ENCODE measurements at regions not wholly inside any gene's neighbourhood (a gene's known extent, or its start where the extent isn't known, plus 50 kb on each side); places are given as distances from the start of the nearest gene placed in this dataset.

- DNase-seq (ENCODE audit: low read depth) = no peak
Measured at GRCh38 chr2:57947398-57947797, 99.2 kb upstream of the VRK2 start.

DNA sequence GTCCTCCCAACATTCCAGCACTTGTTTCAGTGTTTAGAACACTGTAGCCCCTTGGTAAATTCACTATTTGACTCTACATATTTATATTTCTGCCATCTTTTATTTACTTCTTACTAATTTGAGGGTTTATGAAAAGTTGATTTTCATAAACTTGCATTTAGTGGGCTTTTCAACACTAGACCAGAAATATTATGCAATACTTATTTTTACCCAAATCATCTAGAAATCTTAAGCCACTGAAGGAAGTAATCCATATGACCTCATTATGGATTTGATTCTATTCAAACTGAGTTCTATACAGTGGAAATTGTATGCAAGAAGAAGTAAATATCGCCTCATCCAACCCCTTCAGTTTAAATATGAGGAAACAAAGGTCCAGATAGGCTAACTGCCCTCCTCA lies 92.6 kb upstream of the VRK2 start:
- no peak for DNase-seq (ENCODE audit: low read depth)

DNA sequence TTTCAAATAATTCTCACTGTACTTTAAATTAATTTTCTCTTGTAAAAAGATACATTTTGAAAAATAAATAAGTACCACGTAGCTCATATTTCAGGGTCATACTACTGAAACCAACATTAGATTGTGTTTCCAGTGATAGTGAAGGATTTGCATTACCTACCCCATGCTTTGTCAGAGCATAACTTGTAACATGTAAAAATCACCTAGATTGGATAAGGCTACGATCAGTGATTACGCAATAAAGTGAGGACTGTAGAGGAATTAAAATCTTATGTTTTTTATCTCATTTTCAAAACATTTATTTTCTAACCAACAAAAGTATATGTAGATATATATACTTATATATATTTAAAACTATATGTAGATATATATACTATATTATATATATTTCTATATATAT lies 89.4 kb upstream of the VRK2 start:
- DNase-seq (ENCODE audit: low read depth) = no peak

- DNase-seq (ENCODE audit: low read depth) = no peak
Measured at GRCh38 chr2:57959390-57959789, 87.2 kb upstream of the VRK2 start.

GRCh38 chr2:57962861-57963260 lies 83.7 kb upstream of the VRK2 start:
- no peak for DNase-seq (ENCODE audit: low read depth)

- no peak for DNase-seq (ENCODE audit: low read depth)
Measured at GRCh38 chr2:57965219-57965618, 81.4 kb upstream of the VRK2 start.

GRCh38 chr2:57965961-57966360 lies 80.6 kb upstream of the VRK2 start:
- DNase-seq (ENCODE audit: low read depth) = no peak

DNA sequence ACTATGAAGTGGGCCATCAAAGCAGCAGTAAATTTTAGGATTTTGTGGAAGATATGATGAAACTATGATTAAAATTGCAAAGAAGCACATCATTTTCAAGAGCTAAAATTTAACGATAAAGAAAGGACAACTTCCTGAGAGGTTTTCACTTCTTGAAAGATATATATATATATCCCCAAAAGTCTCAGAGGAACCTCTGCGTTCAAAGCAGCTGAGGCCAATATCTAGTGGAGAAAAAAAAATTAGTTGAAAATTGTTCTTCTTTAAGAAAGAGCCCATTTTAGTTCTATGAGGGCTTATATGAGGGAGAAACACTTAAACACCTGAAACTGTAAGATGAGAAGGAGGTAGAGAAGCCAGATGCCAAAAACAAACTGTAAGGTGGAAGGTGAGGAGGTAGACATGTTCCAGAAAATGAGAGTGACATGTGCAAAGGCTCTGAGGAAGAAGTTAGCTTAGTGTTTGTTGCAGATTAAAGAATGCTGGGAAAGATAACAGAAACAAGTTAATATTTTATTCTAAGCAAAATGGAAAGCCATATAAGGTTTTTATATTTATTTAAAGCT lies 72.9 kb upstream of the VRK2 start:
- no peak for DNase-seq (ENCODE audit: low read depth)

DNA sequence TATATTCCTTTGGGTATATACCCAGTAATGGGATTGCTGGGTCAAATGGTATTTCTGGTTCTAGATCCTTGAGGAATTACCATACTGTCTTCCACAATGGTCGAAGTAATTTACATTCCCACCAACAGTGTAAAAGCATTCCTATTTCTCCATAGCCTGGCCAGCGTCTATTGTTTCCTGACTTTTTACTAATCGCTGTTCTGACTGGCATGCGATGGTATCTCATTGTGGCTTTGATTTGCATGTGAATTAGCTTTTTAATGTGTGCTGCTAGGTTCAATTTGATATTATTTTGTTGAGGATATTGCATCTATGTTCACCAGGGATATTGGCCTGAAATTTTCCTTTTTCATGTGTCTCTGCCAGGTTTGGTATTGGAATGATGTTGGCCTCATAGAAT lies 67.4 kb upstream of the VRK2 start:
- DNase-seq (ENCODE audit: low read depth) = no peak

GRCh38 chr2:57981083-57981768 lies 65.4 kb upstream of the VRK2 start:
- DNase-seq (ENCODE audit: low read depth) = no peak

DNA sequence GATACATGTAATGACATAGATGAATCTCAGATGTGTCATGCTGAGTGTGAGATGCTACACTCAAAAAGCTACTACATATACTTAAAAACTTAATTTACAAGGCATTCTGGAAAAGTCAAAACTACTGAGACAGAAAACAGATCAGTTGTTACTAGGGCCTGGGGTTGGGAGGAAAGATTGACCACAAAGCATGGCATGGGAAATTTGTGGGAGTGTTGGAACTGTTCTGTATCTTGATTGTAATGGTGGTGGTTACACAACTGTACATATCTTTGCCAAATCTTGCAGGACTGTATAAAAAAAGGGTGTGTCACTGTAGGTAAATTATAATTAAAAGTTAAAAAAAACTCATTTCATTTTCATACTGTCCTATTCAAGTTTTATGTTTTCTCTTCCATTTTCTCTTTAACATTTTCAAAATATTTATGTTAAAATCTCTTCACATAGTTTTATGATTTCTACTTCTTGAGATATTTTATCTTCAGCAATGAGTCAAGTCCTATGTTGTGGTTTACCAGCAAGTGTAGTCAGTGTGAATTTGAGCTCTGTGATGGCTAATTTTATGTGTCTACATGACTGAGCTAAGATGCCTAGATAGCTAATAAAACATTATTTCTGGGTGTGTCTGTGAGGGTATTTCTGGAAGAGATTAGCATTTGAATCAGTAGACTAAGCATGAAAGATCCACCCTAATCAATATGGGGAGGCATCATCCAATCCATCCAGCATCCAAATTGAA lies 58.6 kb upstream of the VRK2 start:
- no peak for DNase-seq (ENCODE audit: low read depth)

DNA sequence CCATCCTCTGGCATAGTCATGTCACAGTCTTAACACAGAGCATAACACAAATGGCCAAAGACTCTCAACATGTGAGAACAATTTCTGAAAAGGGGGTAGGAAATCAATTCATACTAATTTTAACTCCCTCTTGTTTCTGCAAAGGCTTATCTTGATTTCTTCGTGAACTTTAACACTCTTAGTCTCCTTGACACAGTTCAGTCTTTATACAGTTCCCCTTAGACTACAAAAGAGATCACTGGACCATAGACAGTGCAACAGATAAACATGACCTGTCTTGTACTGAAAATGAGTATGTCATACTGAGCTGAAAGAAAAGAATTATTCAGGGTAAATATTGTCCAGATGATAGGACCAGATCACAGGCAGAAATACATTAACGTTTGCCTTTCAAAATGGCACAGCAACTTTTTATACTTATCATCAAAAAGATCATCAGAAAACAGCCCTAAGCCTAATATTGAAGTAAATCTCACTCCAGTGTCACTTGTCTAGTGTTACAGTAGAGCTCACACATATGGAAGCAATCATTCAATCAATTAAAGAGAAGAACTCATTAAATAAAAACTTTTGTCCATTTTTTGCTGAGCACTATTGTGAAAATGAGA lies 56.4 kb upstream of the VRK2 start:
- no peak for DNase-seq (ENCODE audit: low read depth)
